ENCODE measurements at regions not wholly inside any gene's neighbourhood (a gene's known extent, or its start where the extent isn't known, plus 50 kb on each side); places are given as distances from the start of the nearest gene placed in this dataset.

DNA sequence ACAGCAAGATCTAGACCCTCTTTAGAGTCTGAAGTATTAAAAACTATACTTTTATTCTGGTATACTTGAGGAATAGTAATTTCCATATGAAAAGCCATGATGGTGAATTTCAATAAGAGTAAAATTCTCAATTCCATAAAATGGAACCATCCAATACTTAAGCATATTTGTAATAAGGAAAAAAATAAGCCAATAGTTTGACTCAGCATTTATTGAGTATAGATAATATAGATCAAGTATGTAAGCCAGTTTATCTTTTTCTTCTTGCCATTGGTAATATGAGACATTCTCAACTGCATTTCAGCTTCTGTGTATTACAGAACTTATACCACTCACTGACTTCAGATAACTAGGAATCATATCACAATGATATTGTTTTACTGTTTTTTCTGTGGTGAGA is 361.0 kb downstream of the SLCO4C1 start (continued):
- no peak for TF ChIP-seq RXRA (IDR thresholded peaks at IDR 0.05)
- TF ChIP-seq, protein P1, sequence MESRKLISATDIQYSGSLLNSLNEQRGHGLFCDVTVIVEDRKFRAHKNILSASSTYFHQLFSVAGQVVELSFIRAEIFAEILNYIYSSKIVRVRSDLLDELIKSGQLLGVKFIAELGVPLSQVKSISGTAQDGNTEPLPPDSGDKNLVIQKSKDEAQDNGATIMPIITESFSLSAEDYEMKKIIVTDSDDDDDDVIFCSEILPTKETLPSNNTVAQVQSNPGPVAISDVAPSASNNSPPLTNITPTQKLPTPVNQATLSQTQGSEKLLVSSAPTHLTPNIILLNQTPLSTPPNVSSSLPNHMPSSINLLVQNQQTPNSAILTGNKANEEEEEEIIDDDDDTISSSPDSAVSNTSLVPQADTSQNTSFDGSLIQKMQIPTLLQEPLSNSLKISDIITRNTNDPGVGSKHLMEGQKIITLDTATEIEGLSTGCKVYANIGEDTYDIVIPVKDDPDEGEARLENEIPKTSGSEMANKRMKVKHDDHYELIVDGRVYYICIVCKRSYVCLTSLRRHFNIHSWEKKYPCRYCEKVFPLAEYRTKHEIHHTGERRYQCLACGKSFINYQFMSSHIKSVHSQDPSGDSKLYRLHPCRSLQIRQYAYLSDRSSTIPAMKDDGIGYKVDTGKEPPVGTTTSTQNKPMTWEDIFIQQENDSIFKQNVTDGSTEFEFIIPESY (IDR thresholded peaks at IDR 0.05) = no peak

DNA sequence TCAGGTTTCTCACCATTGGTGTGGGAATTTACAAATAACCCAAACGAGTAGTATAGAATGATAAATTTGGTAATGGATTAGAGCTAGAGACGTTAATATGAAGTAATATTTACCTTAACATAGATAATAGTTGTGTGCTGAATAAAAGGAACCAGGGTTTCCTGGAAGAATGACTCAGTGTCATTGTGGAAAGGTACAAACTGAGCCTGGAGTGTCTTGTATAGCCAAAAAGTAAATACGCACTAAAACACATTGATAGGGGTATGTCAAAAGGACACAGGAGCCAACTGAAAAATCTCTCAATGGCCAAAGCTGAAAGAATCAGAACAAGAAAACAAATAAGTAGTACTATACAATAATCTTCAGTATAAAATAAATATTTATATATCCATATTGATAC is 363.5 kb downstream of the SLCO4C1 start:
- no peak for TF ChIP-seq SP1 (IDR thresholded peaks at IDR 0.05)
- no peak for TF ChIP-seq CTCF (IDR thresholded peaks at IDR 0.05; ENCODE audit: low read depth, low read length, missing input control)
- TF ChIP-seq FOXA2 (IDR thresholded peaks at IDR 0.05) = no peak
- TF ChIP-seq JUND (IDR thresholded peaks at IDR 0.05) = no peak
- TF ChIP-seq RAD21 (IDR thresholded peaks at IDR 0.05) = no peak
- no peak for TF ChIP-seq FOXA1 (IDR thresholded peaks at IDR 0.05)
- no peak for TF ChIP-seq HNF4G (IDR thresholded peaks at IDR 0.05)
- Histone ChIP-seq H3K27me3 (ENCODE audit: control insufficient read depth in 4 of 4, insufficient read depth in 4 of 4, low read length in 3 of 4) (no peaks in the 10 kb centered on the region), H3K9ac (ENCODE audit: low read depth in 1 of 2, low read length in 2 of 2) (no peak overlapping the region), H3K9me3 (ENCODE audit: control insufficient read depth in 4 of 4, low read length in 3 of 4) (no peaks in the 10 kb centered on the region), H3K4me3 (ENCODE audit: low read depth in 1 of 3, low read length in 3 of 3) (no peak overlapping the region), H3K4me1 (ENCODE audit: control insufficient read depth in 4 of 4, insufficient read depth in 4 of 4, low read length in 3 of 4) (no peaks in the 10 kb centered on the region), H3K36me3 (ENCODE audit: control insufficient read depth in 4 of 4, insufficient read depth in 3 of 4, low read depth in 1 of 4, low read length in 3 of 4) (no peaks in the 10 kb centered on the region), H3K27ac (ENCODE audit: low read depth in 1 of 2, low read length in 2 of 2) (no peak overlapping the region)
- no peak for DNase-seq (ENCODE audit: low spot score)
- WGBS = 48% methylated on average over 3 of the region's 3 CpGs

GRCh38 chr5:101929628-101930027 is 366.5 kb downstream of the SLCO4C1 start:
- Histone ChIP-seq H3K36me3 (ENCODE audit: control insufficient read depth in 4 of 4, insufficient read depth in 3 of 4, low read depth in 1 of 4, low read length in 3 of 4) (no peaks in the 10 kb centered on the region), H3K27me3 (ENCODE audit: control insufficient read depth in 4 of 4, insufficient read depth in 4 of 4, low read length in 3 of 4) (no peaks in the 10 kb centered on the region), H3K9me3 (ENCODE audit: control insufficient read depth in 4 of 4, low read length in 3 of 4) (no peaks in the 10 kb centered on the region), H3K27ac (ENCODE audit: low read depth in 1 of 2, low read length in 2 of 2) (no peak overlapping the region), H3K4me1 (ENCODE audit: control insufficient read depth in 4 of 4, insufficient read depth in 4 of 4, low read length in 3 of 4) (no peaks in the 10 kb centered on the region), H3K4me3 (ENCODE audit: low read depth in 1 of 3, low read length in 3 of 3) (no peak overlapping the region), H3K9ac (ENCODE audit: low read depth in 1 of 2, low read length in 2 of 2) (no peak overlapping the region)
- TF ChIP-seq HNF4G (IDR thresholded peaks at IDR 0.05) (no peak), GABPA (IDR thresholded peaks at IDR 0.05 in 1 of 2, conservative IDR thresholded peaks at IDR 0.05 in 1 of 2) (no peak), RXRA (IDR thresholded peaks at IDR 0.05) (no peak), NR2F2 (IDR thresholded peaks at IDR 0.05) (no peak), RAD21 (IDR thresholded peaks at IDR 0.05) (no peak)
- TF ChIP-seq, protein P2, sequence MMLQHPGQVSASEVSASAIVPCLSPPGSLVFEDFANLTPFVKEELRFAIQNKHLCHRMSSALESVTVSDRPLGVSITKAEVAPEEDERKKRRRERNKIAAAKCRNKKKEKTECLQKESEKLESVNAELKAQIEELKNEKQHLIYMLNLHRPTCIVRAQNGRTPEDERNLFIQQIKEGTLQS (IDR thresholded peaks at IDR 0.05) = no peak
- DNase-seq (ENCODE audit: low spot score) = no peak

DNA sequence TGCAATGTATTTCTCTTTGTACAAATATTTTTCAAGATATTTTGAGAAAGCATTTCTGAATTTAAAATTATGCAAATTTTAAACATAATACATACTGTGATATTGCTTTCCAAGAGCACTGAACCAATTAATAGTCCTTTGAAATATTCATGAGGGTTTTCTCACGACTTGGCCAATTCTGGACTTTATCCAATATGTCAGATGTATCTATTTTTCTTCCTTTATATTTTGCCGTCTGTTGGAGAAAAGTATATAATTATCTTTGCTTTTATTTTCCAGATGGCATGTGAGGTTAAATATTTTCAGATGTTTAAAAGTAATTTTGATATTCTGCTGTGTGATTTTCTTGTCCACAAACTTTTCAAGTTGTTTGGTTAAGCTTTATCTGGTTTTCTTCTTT is 378.9 kb downstream of the SLCO4C1 start:
- no peak overlapping the region for H3K9ac ChIP-seq (ENCODE audit: low read depth in 1 of 2, low read length in 2 of 2)
- H3K27me3 ChIP-seq (ENCODE audit: control insufficient read depth in 4 of 4, insufficient read depth in 4 of 4, low read length in 3 of 4) = no peaks in the 10 kb centered on the region
- no peak overlapping the region for H3K27ac ChIP-seq (ENCODE audit: low read depth in 1 of 2, low read length in 2 of 2)
- 60% methylated on average over 2 of the region's 2 CpGs for WGBS
- no peaks in the 10 kb centered on the region for H3K9me3 ChIP-seq (ENCODE audit: control insufficient read depth in 4 of 4, low read length in 3 of 4)
- no peak for DNase-seq (ENCODE audit: low spot score)
- H3K4me3 ChIP-seq (ENCODE audit: low read depth in 1 of 3, low read length in 3 of 3) = no peak overlapping the region
- TF ChIP-seq EGR1 (IDR thresholded peaks at IDR 0.05; ENCODE audit: low read depth in 2 of 2) (no peak), CTCF (IDR thresholded peaks at IDR 0.05; ENCODE audit: low read depth, low read length, missing input control) (no peak), SP1 (IDR thresholded peaks at IDR 0.05) (no peak), FOXA1 (IDR thresholded peaks at IDR 0.05) (no peak), RAD21 (IDR thresholded peaks at IDR 0.05) (no peak), HNF4A (conservative IDR thresholded peaks at IDR 0.05) (no peak)
- TF ChIP-seq, protein P2 (IDR thresholded peaks at IDR 0.05) = no peak
- H3K4me1 ChIP-seq (ENCODE audit: control insufficient read depth in 4 of 4, insufficient read depth in 4 of 4, low read length in 3 of 4) = no peaks in the 10 kb centered on the region
- no peaks in the 10 kb centered on the region for H3K36me3 ChIP-seq (ENCODE audit: control insufficient read depth in 4 of 4, insufficient read depth in 3 of 4, low read depth in 1 of 4, low read length in 3 of 4)

All from liver (tissue), 8 donors.